Heart left ventricle (tissue), 16 donors: ENCODE measurements at regions not wholly inside any gene's neighbourhood (a gene's known extent, or its start where the extent isn't known, plus 50 kb on each side); places are given as distances from the start of the nearest gene placed in this dataset.

Source experiments
- ATAC-seq, 4 donors: fragments of 200-7000 bp; cut with Tn5 transposase; one replicate each; pipeline ENCODE4 v1.9.1; 2020 to 2022; ENCODE audit warnings: moderate library complexity in 4 of 4, mild to moderate bottlenecking in 3 of 4, moderate number of reproducible peaks in 1 of 4
- DNase-seq, 5 donors: peaks; one replicate each; pipeline ENCODE4 v3.0.0-alpha.2; 2020
- H3K27ac ChIP-seq, 12 donors: fragments of 200-600 bp; sonication (generic) in 4 of 12; one replicate each; pipeline versions ENCODE4 v1.5.0 to v1.8.0; 2016 to 2022; ENCODE audit warnings: mild to moderate bottlenecking in 2 of 12
- H3K27me3 ChIP-seq, 9 donors: fragments of 200-600 bp; sonication (generic) in 2 of 9; one replicate each; pipeline versions ENCODE4 v1.5.1 to v1.8.0; 2016 to 2022; ENCODE audit warnings: mild to moderate bottlenecking in 3 of 9
- H3K36me3 ChIP-seq, 9 donors: fragments of 200-600 bp; sonication (generic) in 2 of 9; one replicate each; pipeline versions ENCODE4 v1.5.0 to v1.8.0; 2018 to 2022; ENCODE audit warnings: mild to moderate bottlenecking in 2 of 9
- H3K4me1 ChIP-seq, 12 donors: fragments of 200-600 bp; sonication (generic) in 4 of 12; one replicate each; pipeline versions ENCODE4 v1.5.0 to v1.8.0; 2016 to 2022; ENCODE audit warnings: mild to moderate bottlenecking in 3 of 12
- H3K4me3 ChIP-seq, 12 donors: fragments of 200-600 bp; sonication (generic) in 4 of 12; one replicate each; pipeline versions ENCODE4 v1.5.0 to v1.8.0; 2017 to 2022; ENCODE audit warnings: mild to moderate bottlenecking in 9 of 12, moderate library complexity in 4 of 12
- H3K9me3 ChIP-seq, 12 donors: fragments of 200-600 bp; sonication (generic) in 4 of 12; one replicate each; pipeline versions ENCODE4 v1.5.0 to v1.8.0; 2016 to 2022; ENCODE audit warnings: mild to moderate bottlenecking in 1 of 12
- CTCF ChIP-seq, 12 donors: fragments of 200-600 bp; sonication (generic) in 4 of 12; IDR thresholded peaks; one replicate each; pipeline versions ENCODE4 v1.5.0 to v1.8.0; 2018 to 2022; ENCODE audit warnings: antibody characterized with exemption in 12 of 12, mild to moderate bottlenecking in 5 of 12
- POLR2A ChIP-seq, 2 donors: fragments of 450-650 bp; IDR thresholded peaks; one replicate each; pipeline ENCODE4 v1.6.1; 2017; ENCODE audit warnings: antibody characterized with exemption in 2 of 2, mild to moderate bottlenecking in 2 of 2, moderate library complexity in 2 of 2
- WGBS, 4 donors: extraction: QIAGEN DNeasy Blood & Tissue Kit in 2 of 4; methylation state at CpG; one replicate each; pipeline versions ENCODE4 v1.1.5 to v1.1.7; 2013 to 2018; 5-methylcytosine and 5-hydroxymethylcytosine counted together
- intact Hi-C, 10 donors: fragments of 100-400 bp; cut with DNase I; formaldehyde crosslinking; loops; one replicate each; pipeline versions ENCODE4 v1.11.1 to v1.14.2; 2022
- donor health status: ischemic (EF 13 %, LVEDD 7.1; RV severe dilation, severe dysfunction).
- donor health status: healthy with polysubstance abuse.
- donor health status: DM: no; HTN: yes; CAD: no.
- donor health status: DM: no; HTN: no; CAD: no.
- donor health status: ischemic (EF 25% LVEDD 6.9; RV normal size, moderate dysfunction).
- donor health status: ischemic (EF 25% LVEDD 5.7; RV mildly dilated, moderate dysfunction).
- donor health status: healthy.
- donor health status: DM: yes; HTN: yes; CAD: no.
- donor health status: ischemic (EF 35%, LVEDD 5.7; RV mildly dilated, moderate dysfunction).
- donor health status: nonischemic (EF 11% LVEDD 7.7; RV severe dilation, severe dysfunction).
- donor health status: DM: yes; HTN: yes; CAD: no.
- donor health status: PGD.
- donor health status: ischemic (EF 29% LVEDD 5.4; RV normal size, mild dysfunction).
- donor health status: nonischemic (EF 23%, LVEDD 6.1; RV moderate dilation, normal function).

- WGBS, 4 donors, result 57 to 61% (median 59%) methylated on average over 5 of the region's 5 CpGs
- TF ChIP-seq CTCF (IDR thresholded peaks at IDR 0.05) (no peak), POLR2A (IDR thresholded peaks at IDR 0.05) (no peak)
- H3K27me3 ChIP-seq, result peaks cover 0 to 24% (median 2%) of the 10 kb centered on the region in 9 donors
- H3K36me3 ChIP-seq, result no peaks in the 10 kb centered on the region
- H3K27ac ChIP-seq, result no peak overlapping the region
- DNase-seq, result no peak
- no peaks in the 10 kb centered on the region for H3K9me3 ChIP-seq
- H3K4me1 ChIP-seq, result peaks cover 0 to 4% (median 0%) of the 10 kb centered on the region in 12 donors
- H3K4me3 ChIP-seq, result no peak overlapping the region
- no peak for ATAC-seq
- intact Hi-C loops, result no loop called here
These were observed 147.0 kb downstream of the EMX2 start for GRCh38 chr10:117689566-117689965.

- Histone ChIP-seq H3K27ac (no peak overlapping the region), H3K27me3 (peaks cover 0 to 20% (median 0%) of the 10 kb centered on the region in 9 donors), H3K9me3 (no peaks in the 10 kb centered on the region), H3K4me3 (no peak overlapping the region), H3K36me3 (no peaks in the 10 kb centered on the region), H3K4me1 (no peaks in the 10 kb centered on the region)
- intact Hi-C loops, result no loop called here
- TF ChIP-seq POLR2A (IDR thresholded peaks at IDR 0.05) (no peak), CTCF (IDR thresholded peaks at IDR 0.05) (no peak)
- 48 to 61% (median 51%) methylated on average over 6 of the region's 6 CpGs for WGBS, 4 donors
- ATAC-seq, result no peak
- DNase-seq, result no peak
These were observed 147.8 kb downstream of the EMX2 start for GRCh38 chr10:117690359-117690758.

GRCh38 chr10:117694190-117694589 lies 151.6 kb downstream of the EMX2 start:
- H3K4me1 ChIP-seq, result no peaks in the 10 kb centered on the region
- intact Hi-C loops, result no loop called here
- H3K4me3 ChIP-seq, result no peak overlapping the region
- ATAC-seq, result no peak
- 46 to 78% (median 61%) methylated on average over 6 of the region's 6 CpGs for WGBS, 4 donors
- no peak overlapping the region for H3K27ac ChIP-seq
- no peaks in the 10 kb centered on the region for H3K36me3 ChIP-seq
- no peak for DNase-seq
- H3K27me3 ChIP-seq, result peaks cover 0 to 6% (median 0%) of the 10 kb centered on the region in 9 donors
- TF ChIP-seq POLR2A (IDR thresholded peaks at IDR 0.05) (no peak), CTCF (IDR thresholded peaks at IDR 0.05) (no peak)
- no peaks in the 10 kb centered on the region for H3K9me3 ChIP-seq

GRCh38 chr10:117697402-117697801 lies 154.9 kb downstream of the EMX2 start:
- no peak for ATAC-seq
- Histone ChIP-seq H3K4me1 (no peaks in the 10 kb centered on the region), H3K27ac (no peak overlapping the region), H3K36me3 (no peaks in the 10 kb centered on the region), H3K27me3 (peaks cover 0 to 11% (median 0%) of the 10 kb centered on the region in 9 donors), H3K4me3 (no peak overlapping the region), H3K9me3 (no peaks in the 10 kb centered on the region)
- DNase-seq, result no peak
- WGBS, 4 donors, result 75 to 89% (median 86%) methylated on average over 2 of the region's 2 CpGs
- TF ChIP-seq POLR2A (IDR thresholded peaks at IDR 0.05) (no peak), CTCF (IDR thresholded peaks at IDR 0.05) (no peak)
- intact Hi-C loops, result no loop called here
